ENCODE measurements at regions not wholly inside any gene's neighbourhood (a gene's known extent, or its start where the extent isn't known, plus 50 kb on each side); places are given as distances from the start of the nearest gene placed in this dataset.

GRCh38 chr1:191176131-191176530, 698.5 kb upstream of the BRINP3 start:
- no peak for DNase-seq

DNA sequence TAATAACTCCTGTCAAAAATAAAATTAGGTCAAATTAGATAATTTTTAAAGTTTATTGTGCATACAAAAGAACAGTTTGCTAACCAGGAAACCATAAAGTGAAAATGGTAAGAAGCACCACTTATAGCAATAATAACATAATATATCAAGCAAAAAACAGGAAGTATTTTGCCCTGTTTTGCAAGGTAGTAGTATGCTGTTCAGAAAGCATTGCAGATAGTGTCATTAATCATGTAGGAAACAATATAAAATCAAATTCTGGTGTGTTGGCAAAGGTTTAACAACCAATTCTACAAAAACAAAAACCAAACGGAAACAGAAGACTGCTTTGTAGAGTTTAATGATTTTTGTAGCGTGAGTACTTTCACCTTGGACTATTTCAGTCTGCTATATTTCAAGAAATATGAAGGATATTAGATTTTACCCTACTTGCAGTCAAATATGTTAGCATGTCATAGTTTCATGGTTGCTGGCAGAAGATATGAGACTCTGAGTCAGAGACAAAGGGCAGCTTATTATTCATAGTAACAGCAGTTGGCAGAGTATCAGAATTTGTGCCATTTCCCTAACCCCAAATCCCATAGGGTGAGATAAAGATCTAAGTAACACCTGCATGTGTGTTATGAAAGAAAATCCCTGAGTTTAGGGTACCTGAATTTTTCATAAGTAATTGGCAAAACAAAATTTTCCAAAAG, 729.0 kb upstream of the BRINP3 start:
- no peak for DNase-seq

DNA sequence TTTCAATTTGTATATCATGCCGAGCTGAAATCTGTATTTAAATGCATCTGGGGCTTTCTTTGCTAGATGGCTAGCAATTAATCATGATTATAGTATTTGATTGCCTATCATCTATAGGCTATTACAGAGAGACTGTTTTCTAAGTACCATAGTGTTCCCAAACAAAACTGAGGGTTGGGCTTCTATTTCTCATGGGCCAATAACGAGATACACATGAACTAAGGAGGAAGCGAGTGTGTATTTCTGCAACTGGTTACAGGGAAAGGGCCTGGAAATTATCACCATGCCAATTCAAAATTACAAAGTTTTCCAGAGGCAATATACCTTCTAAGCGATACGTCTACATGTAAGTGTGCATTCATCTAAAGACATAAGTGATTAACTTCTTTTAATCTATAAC, 744.5 kb upstream of the BRINP3 start:
- DNase-seq = no peak

- DNase-seq = no peak
Measured at GRCh38 chr1:191240925-191241324, 763.3 kb upstream of the BRINP3 start.

DNA sequence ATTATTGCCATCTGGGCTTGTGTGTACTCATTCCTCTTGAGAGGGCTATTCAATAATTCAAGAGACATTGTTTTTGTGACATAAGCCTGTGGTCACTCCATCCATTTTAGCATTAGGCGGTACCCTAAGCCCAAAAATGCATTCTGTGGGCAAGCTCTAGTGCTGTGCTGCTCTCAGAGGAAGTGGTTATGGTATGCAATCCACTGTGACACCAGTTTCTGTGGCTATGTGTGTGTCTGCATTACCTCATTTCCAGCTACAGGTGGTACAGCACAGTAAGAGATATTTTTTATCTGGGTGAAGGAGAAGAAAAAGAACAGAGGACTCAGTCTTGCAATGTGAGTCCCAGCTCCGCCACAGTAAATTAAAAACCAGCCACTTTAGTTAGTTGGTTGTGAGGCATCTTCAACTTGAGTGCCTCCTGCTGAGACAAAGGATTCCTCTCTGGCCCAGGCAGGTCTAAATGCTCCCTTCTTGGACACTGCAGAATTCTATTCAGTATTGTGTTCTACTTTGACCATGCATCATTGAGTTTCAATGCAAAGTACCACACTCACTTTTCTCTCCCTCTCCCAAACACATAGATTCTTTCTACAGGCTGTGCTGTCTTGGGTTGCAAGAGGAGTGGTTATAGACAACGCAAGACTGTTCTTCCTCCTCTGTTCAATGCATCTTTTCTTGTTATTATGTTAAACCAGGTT, 777.8 kb upstream of the BRINP3 start:
- DNase-seq = no peak

DNA sequence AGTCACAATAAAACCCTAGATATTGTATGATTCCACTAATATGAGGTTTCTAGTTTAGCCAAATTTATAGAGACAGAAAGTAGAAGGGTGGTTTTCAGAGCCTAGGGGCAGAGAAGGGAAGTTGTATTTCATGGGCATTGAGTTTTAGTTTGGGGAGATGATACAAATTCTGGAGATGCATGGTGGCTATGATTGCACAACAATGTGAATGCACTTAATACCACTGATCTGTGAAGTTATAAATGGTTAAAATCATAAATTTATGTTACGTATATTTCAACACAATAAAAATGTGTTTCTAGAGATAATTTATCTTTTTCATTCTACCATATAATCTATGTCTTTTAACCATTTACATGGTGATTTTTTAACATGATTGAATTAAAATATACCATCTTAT, 779.3 kb upstream of the BRINP3 start:
- no peak for DNase-seq

- DNase-seq = no peak
Measured at GRCh38 chr1:191260056-191260455, 782.4 kb upstream of the BRINP3 start.

GRCh38 chr1:191261111-191261510, 783.4 kb upstream of the BRINP3 start:
- DNase-seq = no peak

DNA sequence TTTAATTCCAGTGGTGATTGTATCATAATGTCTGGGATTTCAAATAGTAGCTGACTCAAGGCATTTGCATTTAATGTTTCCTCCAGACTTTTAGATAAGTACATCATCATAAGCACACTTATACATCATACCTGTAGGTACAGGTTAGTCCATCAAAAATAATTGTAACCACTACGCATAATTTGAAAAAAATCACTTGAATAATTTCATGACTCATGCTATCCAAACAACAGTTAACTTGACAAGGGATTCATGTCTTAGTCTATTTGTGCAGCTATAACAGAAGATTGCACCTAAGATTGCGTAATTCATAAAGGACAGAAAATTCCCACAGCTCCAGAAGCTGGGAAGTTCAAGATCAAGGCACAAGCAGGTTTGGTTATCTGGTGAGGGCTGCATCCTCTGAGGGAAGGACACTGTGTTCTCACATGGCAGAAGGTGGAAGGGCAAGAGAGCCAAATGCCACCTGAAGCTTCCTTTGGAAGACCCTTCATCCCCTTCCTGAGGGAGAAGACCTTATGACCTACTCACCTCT, 801.7 kb upstream of the BRINP3 start:
- DNase-seq = no peak

DNA sequence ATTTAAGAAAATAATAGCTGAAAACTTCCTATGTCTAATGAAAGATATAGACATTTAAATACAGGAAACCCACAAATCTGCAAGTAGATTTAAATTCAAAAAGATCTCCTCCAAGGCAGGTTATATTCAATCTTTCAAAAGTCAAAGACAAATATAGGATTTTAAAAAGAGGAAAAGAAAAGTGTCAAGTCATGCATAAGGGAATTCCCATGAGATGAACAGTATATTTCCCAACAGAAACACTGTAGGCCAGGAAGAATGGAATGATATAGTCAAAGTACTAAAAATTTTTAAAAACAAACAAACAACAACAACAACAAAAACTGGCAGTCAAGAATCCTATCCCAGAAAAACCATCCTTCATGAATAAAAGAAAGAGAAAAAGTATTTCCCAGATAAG, 806.5 kb upstream of the BRINP3 start:
- no peak for DNase-seq

- DNase-seq = no peak
Measured at GRCh38 chr1:191290441-191290840, 812.8 kb upstream of the BRINP3 start.

GRCh38 chr1:191305370-191305769, 827.7 kb upstream of the BRINP3 start:
- no peak for DNase-seq

- no peak for DNase-seq
Measured at GRCh38 chr1:191306916-191307315, 829.3 kb upstream of the BRINP3 start.

- no peak for DNase-seq
Measured at GRCh38 chr1:191320062-191320461, 838.2 kb upstream of the RGS18 start.

- DNase-seq = no peak
Measured at GRCh38 chr1:191327868-191328267, 830.4 kb upstream of the RGS18 start.

DNA sequence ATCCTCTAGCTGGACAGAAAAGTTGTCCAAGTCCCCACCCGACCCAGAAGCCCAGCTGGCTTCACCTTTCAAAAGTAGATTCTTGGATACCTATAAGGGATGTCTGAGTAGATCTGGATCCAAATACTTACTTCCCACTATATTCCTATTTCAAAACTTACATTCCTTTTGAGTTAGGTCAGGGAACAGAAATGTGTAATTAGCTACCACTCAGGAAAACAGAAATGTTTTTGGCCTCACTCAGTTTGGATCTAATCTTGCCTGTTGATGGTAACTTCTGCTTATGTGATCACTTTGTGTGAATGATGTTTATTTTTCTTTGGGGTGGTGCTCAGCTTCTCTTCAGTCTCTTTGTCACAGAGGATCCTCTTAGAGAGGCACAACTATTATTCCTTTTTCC, 814.4 kb upstream of the RGS18 start:
- DNase-seq = no peak

DNA sequence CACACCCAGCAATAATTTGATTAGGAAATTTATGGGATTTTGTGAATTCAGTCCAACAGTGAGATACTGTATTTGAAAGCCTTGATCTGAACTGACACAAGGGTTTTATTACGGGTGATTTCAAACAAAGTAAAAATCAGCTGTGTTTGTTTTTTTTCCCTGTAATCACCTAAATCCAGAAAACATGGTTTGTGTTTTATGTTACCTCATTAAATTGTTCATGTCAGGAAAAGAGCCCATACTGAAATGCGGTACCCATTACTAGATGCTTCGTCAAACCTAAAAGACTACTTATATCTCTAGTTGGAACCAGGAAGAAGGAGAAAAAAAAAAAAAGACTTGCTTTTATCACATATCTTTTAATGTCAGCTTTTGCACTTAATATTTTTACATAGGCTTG, 811.9 kb upstream of the RGS18 start:
- no peak for DNase-seq

- no peak for DNase-seq
Measured at GRCh38 chr1:191348328-191348727, 809.9 kb upstream of the RGS18 start.

GRCh38 chr1:191350938-191351337, 807.3 kb upstream of the RGS18 start:
- DNase-seq = no peak

- DNase-seq = no peak
Measured at GRCh38 chr1:191358724-191359123, 799.5 kb upstream of the RGS18 start.

DNA sequence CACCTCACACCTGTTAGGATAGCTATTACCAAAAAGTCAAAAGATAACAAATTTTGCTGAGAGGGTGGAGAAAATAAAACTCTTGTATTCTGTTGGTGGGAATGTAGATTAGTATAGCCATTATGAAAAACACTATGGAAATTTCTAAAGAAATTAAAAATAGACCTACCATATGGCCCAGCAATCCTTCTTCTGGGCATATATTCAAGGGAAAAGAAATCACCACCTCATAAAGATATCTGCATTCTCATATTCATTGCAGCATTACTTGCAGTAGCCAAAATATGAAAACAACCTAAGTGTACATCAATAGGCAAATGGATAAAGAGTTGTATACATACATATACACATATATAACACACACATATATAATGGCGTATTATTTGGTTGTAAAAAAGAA, 791.6 kb upstream of the RGS18 start:
- no peak for DNase-seq

GRCh38 chr1:191368891-191369654, 789.2 kb upstream of the RGS18 start:
- no peak for DNase-seq

DNA sequence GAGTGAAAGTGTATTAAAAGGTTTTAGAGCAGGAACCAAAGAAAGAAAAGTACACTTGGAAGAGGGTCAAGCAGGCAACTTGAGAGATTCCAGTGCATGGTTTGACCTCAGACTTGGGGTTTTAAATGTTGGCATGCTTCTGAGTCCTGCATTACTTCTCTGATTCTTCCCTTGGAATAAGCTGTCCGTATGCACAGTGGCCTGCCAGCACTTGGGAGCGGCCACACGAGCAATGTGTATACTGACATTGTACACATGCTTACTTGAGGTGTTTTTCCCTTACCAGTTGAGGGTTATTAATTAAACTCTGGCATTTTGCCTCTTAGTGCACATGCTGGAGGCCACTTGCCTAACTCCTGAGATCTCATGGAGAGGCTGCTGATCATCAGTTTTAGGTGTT, 786.6 kb upstream of the RGS18 start:
- no peak for DNase-seq

GRCh38 chr1:191388283-191388682, 770.0 kb upstream of the RGS18 start:
- DNase-seq = no peak

Measured in NCI-H1092 (cell line).